Renal pelvis (tissue), 1 donor: ENCODE measurements at regions not wholly inside any gene's neighbourhood (a gene's known extent, or its start where the extent isn't known, plus 50 kb on each side); places are given as distances from the start of the nearest gene placed in this dataset.

Experiments used
- DNase-seq: peaks from one replicate; pipeline ENCODE4 v3.0.0-alpha.2; 2013

DNA sequence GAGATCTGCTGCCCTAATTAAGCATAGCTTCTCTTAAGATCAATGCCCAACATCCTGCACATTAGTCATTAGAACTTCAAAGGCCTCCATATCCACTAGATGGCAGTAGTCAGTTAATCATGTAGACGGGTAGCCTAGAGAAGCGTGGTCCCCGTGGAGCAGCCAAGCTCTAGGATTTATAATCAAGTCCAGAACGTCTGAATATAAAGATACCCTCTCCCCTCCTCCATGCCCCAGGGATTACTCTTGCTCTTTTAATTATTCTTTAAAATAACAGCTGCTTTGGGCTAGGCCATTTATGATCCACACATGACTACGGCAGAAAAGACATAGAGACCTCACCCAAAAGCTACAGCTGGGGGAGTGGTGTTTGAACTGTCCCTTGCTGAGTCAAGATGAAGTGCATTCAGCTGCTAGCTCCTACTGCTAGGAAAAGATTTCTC is 327.6 kb upstream of the PLET1 start:
- DNase-seq: peak; percentile 89

GRCh38 chr11:112589155-112589554 is 328.5 kb upstream of the PLET1 start:
- peak; percentile 63 for DNase-seq

- no peak for DNase-seq
Measured at GRCh38 chr11:112590764-112591163, 330.1 kb upstream of the PLET1 start.

DNA sequence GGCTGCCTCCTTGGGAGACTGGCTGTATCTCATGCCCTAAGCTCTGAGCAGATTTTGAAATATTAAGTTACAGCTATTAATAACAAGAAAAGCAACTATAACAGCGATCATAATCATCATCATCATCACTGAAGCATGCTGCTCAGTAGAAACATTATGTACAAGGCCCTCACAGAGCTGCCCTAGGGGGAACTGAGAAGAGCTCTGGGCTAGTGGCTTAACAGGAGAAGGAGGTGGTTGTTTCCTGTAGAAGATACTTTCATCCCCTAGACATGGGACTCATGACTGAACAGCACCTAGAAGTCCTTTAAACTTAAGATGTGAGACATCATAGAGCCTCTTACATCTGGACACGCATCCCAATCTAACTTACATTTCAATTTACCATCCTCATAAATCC is 332.8 kb upstream of the PLET1 start:
- no peak for DNase-seq

DNA sequence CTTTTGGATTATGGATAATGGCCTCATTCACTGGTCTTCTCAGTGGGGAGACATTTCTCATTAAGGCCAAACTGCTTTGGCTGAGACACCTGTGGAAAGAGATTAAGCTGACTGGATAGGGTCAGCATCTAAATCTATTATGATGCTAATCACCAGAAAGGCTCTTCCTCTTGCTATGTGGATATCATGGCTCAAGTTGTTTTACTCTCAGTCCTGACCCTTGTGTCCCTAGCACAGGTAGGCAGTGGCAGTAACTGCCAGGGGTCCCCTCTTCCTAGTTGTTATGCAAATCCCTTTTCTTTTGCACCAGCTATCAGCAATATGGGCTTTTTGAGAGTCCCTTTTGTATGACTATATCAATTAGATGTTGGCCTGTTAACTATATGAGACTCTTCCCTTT is 335.7 kb upstream of the PLET1 start:
- DNase-seq: no peak

GRCh38 chr11:112597286-112597790 is 336.7 kb upstream of the PLET1 start:
- no peak for DNase-seq

DNA sequence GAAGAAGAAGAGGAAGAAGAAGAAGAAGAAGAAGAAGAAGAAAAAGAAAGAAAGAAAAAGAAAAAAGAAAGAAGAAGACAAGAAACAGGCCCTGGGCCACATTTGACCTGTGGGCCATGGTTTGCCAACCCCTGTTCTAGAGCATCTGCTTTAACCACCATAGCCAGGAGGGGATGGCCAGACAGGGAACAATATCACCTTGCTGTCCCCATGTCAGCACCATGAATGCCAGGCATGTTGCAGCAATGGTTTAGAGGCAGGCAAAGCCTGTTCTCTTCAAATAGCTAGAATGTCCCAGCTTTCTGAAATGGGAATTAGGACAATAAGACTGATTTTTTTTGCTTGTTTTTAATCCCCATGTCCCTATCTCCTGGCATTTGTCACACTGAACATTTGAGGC is 338.6 kb upstream of the PLET1 start:
- DNase-seq: no peak

DNA sequence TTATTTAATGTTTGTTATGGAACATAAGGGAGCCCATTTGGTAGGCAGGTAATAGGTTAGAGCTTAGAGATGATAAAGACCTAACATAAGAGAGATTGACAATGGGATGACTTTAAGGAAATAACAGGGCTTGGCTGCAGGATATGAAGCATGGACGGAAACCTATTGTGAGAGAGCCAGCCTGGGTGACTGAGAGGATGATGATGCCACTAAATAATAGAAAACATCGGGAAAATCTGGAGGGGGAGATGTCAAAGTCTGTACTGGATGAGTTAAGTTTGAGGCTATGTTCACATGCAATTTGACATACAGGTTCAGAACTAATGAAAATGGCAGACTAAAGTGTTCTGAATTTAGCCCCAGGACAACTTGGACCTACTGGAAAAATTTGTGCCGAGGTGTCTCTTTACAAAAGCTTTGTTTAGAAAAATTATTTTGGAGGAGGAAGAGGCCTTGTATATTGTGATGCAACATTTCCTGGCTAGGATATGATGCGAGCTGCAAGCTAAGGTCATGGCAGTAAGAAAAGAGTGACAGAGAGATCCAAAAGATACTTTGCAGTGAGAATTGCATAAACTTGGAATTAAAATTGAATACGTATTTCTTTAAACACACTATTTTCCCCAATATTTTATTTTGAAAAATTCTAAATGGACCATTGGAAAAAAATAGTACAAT is 339.3 kb upstream of the PLET1 start:
- DNase-seq: no peak

GRCh38 chr11:112605093-112605666 is 344.5 kb upstream of the PLET1 start:
- DNase-seq: no peak

DNA sequence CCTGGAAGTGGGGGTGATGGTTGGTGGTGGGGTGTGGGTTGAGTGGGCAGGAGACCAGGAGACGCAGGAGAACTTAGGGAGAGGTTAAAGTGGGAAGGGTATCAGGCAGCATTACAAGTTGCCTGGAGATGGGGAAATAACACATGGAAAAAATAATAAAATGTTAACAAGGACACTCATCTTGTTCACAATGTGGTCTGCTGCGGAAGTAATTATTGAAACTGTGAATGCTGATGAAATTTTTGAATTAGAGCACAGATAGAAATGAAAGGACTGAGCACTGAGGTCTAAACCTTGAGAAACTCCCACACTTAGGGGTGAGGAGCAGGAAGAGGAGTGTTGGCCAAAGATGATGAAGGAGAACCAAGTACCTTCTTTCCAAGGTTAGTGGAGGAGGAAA is 346.0 kb upstream of the PLET1 start:
- DNase-seq: no peak

GRCh38 chr11:112608509-112608908 is 347.8 kb upstream of the PLET1 start:
- DNase-seq: no peak

DNA sequence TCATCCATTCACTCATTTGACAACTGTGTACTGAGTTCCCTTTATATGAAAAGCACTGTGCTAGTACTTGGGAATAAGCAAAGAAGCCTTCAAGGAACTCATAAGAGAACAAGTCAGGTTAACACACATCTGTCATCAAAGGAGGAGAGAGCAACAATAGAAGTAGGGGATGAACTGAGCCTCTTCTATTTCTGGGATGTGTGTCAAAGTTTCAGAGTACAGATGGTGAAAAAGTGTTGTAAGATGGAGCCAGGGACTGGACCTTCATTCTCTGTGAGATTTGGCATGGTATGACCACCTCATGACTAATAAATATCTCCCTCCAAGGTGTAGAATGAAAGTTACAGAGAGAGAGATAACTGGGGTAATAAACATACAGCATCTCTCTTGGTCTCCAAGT is 349.8 kb upstream of the PLET1 start:
- no peak for DNase-seq

DNA sequence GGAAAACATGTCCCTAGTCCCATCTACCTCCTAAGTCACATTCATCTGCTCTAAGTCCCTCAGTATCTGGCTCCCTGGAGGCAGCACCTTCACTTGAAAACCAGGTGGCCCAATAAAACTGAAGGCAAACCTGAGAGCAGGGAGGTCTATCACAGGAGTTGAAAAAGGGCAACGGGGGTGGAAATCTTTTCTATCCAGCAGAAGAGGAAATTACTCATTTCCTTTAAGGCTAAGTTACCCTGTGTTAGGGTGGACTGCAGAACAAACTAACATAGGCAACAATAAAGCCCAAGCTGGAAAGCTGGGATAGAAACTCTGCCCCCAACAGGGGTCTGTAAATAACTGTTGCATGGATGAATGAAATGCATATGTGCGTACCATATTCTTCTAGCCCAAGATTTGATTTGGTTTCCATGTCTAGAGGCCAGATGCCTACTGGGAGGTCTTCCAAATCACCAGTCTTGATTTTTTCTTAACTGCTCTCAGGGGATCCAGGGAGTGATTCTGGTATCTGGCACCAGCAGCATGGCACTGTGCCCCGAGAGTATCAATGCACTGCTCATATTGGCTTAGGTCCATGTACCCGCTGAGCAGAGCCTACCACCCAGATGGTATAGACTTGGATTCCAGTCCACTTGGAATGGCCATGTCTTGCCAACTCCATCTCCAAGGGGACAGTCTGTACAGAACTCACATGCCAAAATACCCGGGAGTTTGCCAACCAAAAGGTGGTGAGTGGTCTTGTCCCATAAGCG is 350.0 kb upstream of the NCAM1 start:
- no peak for DNase-seq

DNA sequence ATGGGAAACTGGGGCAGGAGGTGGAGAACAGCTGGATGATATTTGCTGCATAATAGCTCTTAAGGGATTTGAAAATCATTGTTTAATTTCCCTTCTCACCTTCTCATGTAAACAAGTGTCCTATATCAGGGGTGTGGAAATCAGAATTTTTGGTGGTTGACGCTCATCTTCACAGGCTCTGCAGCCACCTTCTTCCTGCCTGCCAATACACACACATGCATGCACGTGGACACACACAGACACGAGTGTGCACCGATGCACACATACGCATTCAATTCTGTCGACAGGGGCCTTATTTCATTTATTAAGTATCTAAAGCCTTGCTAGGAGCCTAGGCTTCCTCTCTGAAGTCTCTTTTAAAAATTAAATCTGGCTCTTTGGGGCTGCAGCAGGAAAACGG is 349.4 kb upstream of the NCAM1 start:
- DNase-seq: no peak

DNA sequence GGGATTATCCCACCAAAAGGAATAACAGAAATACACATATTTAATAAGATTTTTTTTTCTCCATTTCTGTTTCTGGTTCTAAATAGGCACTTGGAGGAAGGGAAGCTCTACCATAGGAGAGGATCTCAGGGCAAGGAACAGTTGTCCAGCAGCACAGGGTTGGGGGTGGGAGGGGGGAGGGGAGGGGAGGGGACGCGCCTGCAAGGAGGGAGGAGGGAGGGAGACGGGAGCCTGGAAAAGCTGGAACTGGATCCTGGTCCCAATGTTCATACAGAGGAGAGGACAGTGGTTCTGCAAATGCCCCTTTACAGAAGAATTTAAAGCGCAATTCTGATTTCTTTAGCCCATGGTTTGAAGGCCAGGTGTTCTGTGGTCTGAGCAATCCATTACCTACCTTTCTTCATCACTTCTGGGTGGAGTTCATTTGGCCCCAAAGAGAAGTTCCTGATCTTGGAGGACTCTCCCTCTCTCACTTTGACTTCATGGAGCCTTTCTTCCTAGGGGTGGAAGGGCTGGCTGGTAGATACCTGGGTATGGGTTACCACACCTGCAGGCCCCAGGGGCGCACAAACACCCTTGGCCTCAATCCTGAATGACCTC is 348.9 kb upstream of the NCAM1 start:
- DNase-seq: no peak

- DNase-seq: no peak
Measured at GRCh38 chr11:112613051-112613972, 347.9 kb upstream of the NCAM1 start.

- DNase-seq: no peak
Measured at GRCh38 chr11:112614605-112615004, 346.6 kb upstream of the NCAM1 start.

DNA sequence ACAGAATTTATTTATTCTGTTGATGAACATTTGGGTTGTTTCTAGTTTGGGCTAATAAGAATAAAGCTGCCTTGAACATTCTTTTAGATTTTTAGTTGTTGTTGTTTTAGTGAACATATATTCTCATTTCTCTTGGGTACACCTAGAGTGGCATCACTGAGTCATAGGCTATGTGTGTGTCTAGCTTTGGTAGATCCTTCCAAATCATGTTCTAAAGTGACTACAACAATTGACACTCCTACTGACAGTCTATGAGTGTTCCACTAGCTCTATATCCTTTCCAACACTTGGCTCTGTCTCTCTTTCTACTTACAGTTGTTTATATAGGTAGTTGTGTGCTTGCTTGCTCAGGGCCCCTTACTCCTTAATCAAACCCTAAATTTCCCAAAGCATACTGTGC is 346.0 kb upstream of the NCAM1 start:
- DNase-seq: no peak

- no peak for DNase-seq
Measured at GRCh38 chr11:112615891-112616290, 345.3 kb upstream of the NCAM1 start.

GRCh38 chr11:112616327-112617097 is 344.7 kb upstream of the NCAM1 start:
- no peak for DNase-seq

DNA sequence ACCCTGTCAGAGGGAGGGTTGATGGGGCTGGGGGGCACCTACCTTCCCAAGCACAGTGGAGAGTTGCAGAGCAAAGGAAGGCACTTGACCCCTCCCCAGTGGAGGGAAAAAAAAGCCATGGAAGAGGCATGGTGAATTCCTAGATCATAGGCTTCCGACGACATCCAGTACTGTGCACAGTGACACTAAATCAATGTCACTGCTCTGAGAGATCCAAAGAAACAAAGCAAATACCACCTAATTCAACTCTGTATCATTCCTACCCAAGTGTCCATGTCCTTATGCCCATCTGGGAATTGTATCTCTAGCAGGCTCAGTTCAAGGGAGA is 344.2 kb upstream of the NCAM1 start:
- no peak for DNase-seq
